ENCODE measurements at regions not wholly inside any gene's neighbourhood (a gene's known extent, or its start where the extent isn't known, plus 50 kb on each side); places are given as distances from the start of the nearest gene placed in this dataset.
A peak's percentile ranks its signal among the peaks of the same experiment; 100 is the strongest.

GRCh38 chr10:46216836-46217751 lies 69.7 kb upstream of the ANTXRL start (continued):
- TF ChIP-seq SNRNP70 (optimal IDR thresholded peaks at IDR 0.05; ENCODE audit: low read depth, low read length) (no peak), ZBTB43 (CRISPR knock-in tag; IDR thresholded peaks at IDR 0.05) (no peak), ZNF583 (CRISPR knock-in tag; IDR thresholded peaks at IDR 0.05) (no peak), RFX1 (IDR thresholded peaks at IDR 0.05) (no peak), NCOA1 (IDR thresholded peaks at IDR 0.05; ENCODE audit: low read depth) (peak; percentile 90), NR4A1 (CRISPR knock-in tag; IDR thresholded peaks at IDR 0.05) (no peak), NR4A1 (tag; IDR thresholded peaks at IDR 0.05) (peak; percentile 71), SMAD2 (IDR thresholded peaks at IDR 0.05; ENCODE audit: low read depth, low read length) (no peak), MCM3 (IDR thresholded peaks at IDR 0.05) (no peak), KAT8 (IDR thresholded peaks at IDR 0.05; ENCODE audit: low read depth) (no peak), CBX3 (IDR thresholded peaks at IDR 0.05; ENCODE audit: borderline replicate concordance in 1 of 2, low read length in 2 of 2) (peak in 1 of 2 experiments; percentile 92; a peak in 2 of 3 replicates), SP2 (IDR thresholded peaks at IDR 0.05; ENCODE audit: extremely low read depth, low read depth, low read length, poor library complexity, severe bottlenecking) (no peak), ERF (CRISPR knock-in tag; IDR thresholded peaks at IDR 0.05) (no peak), GATAD2B (IDR thresholded peaks at IDR 0.05; ENCODE audit: borderline replicate concordance) (peak; percentile 56; the same call in 1 of the 2 replicates), ZNF436 (CRISPR knock-in tag; IDR thresholded peaks at IDR 0.05) (no peak), FOXM1 (IDR thresholded peaks at IDR 0.05; ENCODE audit: low read depth) (peak; percentile 64; the same call in 1 of the 2 replicates), FOXM1 (CRISPR knock-in tag; IDR thresholded peaks at IDR 0.05; ENCODE audit: low read depth) (no peak), ZNF740 (CRISPR knock-in tag; IDR thresholded peaks at IDR 0.05) (peak; percentile 48; the same call in 1 of the 2 replicates), ZNF740 (tag; IDR thresholded peaks at IDR 0.05) (no peak), LARP7 (IDR thresholded peaks at IDR 0.05) (no peak), OTX1 (CRISPR knock-in tag; IDR thresholded peaks at IDR 0.05) (0 out of 2 replicates have a peak, but pooled peaks have one; percentile 18), PTRF (tag; IDR thresholded peaks at IDR 0.05) (no peak), FOXK2 (conservative IDR thresholded peaks at IDR 0.05 in 1 of 2, IDR thresholded peaks at IDR 0.05 in 1 of 2; ENCODE audit: low read depth in 2 of 2) (peak; percentile 67 to 73; a peak in 3 of 4 replicates), SMAD4 (CRISPR knock-in tag; conservative IDR thresholded peaks at IDR 0.05) (peak; percentile 91), CGGBP1 (CRISPR knock-in tag; IDR thresholded peaks at IDR 0.05) (no peak), TCF3 (CRISPR knock-in tag; IDR thresholded peaks at IDR 0.05) (peak; percentile 93), TOE1 (IDR thresholded peaks at IDR 0.05; ENCODE audit: borderline replicate concordance) (peak; percentile 71; the same call in 1 of the 2 replicates), TOE1 (CRISPR knock-in tag; IDR thresholded peaks at IDR 0.05; ENCODE audit: borderline replicate concordance, low read depth) (no peak), HMG20A (CRISPR knock-in tag; conservative IDR thresholded peaks at IDR 0.05) (no peak), NFATC3 (IDR thresholded peaks at IDR 0.05) (peak; percentile 76; the same call in 1 of the 2 replicates)

Data from K562 (cell line).